ENCODE measurements at regions not wholly inside any gene's neighbourhood (a gene's known extent, or its start where the extent isn't known, plus 50 kb on each side); places are given as distances from the start of the nearest gene placed in this dataset.

DNA sequence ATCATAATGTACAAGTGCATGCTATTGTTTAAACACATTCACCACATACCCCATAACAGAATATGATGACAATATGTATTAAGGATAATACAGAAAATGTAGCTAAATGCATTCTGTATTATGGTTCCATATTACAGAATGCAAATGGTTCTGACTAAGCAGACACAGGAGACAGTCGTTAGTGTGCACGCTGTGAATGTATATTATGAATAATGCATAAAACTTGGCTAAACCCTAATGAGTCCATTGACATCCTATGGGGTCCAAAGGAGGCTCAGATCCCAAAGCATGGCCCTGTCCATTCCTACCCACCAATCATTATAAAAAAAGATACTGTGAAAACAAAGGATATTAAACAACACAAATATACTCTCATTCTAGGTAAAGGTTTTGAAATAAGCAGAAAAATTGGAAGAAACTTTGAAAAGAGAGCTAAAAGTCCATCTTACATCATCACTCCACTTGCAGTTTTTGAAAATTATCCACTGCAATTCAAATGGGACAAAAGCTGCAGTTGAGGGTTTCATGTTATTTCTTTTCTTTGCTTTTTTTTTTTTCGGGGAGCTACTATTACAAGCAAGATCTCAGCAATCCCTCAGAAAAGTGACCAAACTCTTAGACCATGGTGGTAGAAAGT is 415.1 kb downstream of the BCAT1 start:
- 92 to 93% methylated on average over 3 of the region's 3 CpGs for WGBS, 2 donors
- Histone ChIP-seq H3K4me1 (ENCODE audit: control insufficient read depth in 5 of 5, insufficient read depth in 5 of 5, low read length in 5 of 5) (peaks cover 2 to 45% (median 22%) of the 10 kb centered on the region in 5 donors), H3K9ac (ENCODE audit: insufficient read depth in 1 of 2, low read length in 2 of 2) (no peak overlapping the region), H3K36me3 (ENCODE audit: control insufficient read depth in 4 of 4, insufficient read depth in 4 of 4, low read length in 4 of 4) (no peaks in the 10 kb centered on the region), H3K9me3 (ENCODE audit: control insufficient read depth in 4 of 4, insufficient read depth in 3 of 4, low read length in 3 of 4) (no peaks in the 10 kb centered on the region), H3K4me3 (no peak overlapping the region), H3K27ac (ENCODE audit: low read depth in 1 of 2, low read length in 1 of 2) (no peak overlapping the region), H3K27me3 (ENCODE audit: control insufficient read depth in 3 of 3, insufficient read depth in 3 of 3, low read length in 2 of 3) (no peaks in the 10 kb centered on the region)
- ATAC-seq (ENCODE audit: insufficient read depth, low FRiP score) (no peak), DNase-seq (no peak)
- TF ChIP-seq, protein P1, sequence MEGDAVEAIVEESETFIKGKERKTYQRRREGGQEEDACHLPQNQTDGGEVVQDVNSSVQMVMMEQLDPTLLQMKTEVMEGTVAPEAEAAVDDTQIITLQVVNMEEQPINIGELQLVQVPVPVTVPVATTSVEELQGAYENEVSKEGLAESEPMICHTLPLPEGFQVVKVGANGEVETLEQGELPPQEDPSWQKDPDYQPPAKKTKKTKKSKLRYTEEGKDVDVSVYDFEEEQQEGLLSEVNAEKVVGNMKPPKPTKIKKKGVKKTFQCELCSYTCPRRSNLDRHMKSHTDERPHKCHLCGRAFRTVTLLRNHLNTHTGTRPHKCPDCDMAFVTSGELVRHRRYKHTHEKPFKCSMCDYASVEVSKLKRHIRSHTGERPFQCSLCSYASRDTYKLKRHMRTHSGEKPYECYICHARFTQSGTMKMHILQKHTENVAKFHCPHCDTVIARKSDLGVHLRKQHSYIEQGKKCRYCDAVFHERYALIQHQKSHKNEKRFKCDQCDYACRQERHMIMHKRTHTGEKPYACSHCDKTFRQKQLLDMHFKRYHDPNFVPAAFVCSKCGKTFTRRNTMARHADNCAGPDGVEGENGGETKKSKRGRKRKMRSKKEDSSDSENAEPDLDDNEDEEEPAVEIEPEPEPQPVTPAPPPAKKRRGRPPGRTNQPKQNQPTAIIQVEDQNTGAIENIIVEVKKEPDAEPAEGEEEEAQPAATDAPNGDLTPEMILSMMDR (IDR thresholded peaks at IDR 0.05; ENCODE audit: control extremely low read depth, extremely low read depth): no peak

DNA sequence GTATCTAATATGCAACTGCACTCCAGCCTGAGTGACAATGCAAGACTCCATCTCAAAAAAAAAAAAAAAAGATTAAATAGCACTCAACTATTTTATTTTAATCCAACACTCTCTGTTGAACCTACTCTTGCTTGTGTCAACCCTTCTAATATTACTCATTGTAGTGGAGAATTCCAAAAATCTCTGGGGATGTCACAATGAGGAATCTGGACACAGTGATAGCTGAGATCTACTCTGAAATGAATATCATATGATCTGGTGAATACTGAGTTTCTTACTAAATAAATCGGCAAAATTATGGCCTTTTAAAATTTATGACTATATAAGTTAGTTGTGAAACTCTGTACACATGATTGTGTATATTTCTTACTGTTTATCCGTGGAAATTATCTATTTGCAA is 418.2 kb downstream of the BCAT1 start:
- no peak overlapping the region for H3K27ac ChIP-seq (ENCODE audit: low read depth in 1 of 2, low read length in 1 of 2)
- H3K9ac ChIP-seq (ENCODE audit: insufficient read depth in 1 of 2, low read length in 2 of 2): no peak overlapping the region
- no peak overlapping the region for H3K4me3 ChIP-seq
- WGBS, 2 donors: 67 to 74% methylated on average over 2 of the region's 2 CpGs
- H3K9me3 ChIP-seq (ENCODE audit: control insufficient read depth in 4 of 4, insufficient read depth in 3 of 4, low read length in 3 of 4): no peaks in the 10 kb centered on the region
- TF ChIP-seq, protein P1 (IDR thresholded peaks at IDR 0.05; ENCODE audit: control extremely low read depth, extremely low read depth): no peak
- no peak for ATAC-seq (ENCODE audit: insufficient read depth, low FRiP score)
- no peaks in the 10 kb centered on the region for H3K27me3 ChIP-seq (ENCODE audit: control insufficient read depth in 3 of 3, insufficient read depth in 3 of 3, low read length in 2 of 3)
- no peak for DNase-seq
- peaks cover 2 to 14% (median 6%) of the 10 kb centered on the region in 5 donors for H3K4me1 ChIP-seq (ENCODE audit: control insufficient read depth in 5 of 5, insufficient read depth in 5 of 5, low read length in 5 of 5)
- H3K36me3 ChIP-seq (ENCODE audit: control insufficient read depth in 4 of 4, insufficient read depth in 4 of 4, low read length in 4 of 4): no peaks in the 10 kb centered on the region

DNA sequence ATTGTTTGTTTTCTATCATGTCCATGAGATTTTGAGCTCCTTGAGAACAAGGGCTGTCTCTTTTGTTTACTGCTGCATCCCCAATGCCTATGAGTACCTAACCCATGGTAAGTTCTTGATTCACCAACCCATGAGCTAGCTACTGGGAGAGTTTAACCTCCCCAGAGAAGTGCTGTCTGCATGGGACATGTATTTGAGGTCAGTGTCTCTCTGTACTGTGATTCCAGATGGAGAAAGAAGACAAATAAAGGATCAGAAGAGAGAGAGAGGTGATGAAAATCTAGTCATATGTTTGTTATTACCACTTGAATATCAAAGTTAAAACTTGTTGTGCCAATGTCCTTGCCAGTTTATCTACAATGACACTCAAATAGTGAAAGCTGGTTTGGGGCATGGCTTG is 421.8 kb downstream of the BCAT1 start:
- H3K9me3 ChIP-seq (ENCODE audit: control insufficient read depth in 4 of 4, insufficient read depth in 3 of 4, low read length in 3 of 4): no peaks in the 10 kb centered on the region
- no peaks in the 10 kb centered on the region for H3K27me3 ChIP-seq (ENCODE audit: control insufficient read depth in 3 of 3, insufficient read depth in 3 of 3, low read length in 2 of 3)
- DNase-seq (no peak), ATAC-seq (ENCODE audit: insufficient read depth, low FRiP score) (no peak)
- H3K27ac ChIP-seq (ENCODE audit: low read depth in 1 of 2, low read length in 1 of 2): no peak overlapping the region
- no peak overlapping the region for H3K9ac ChIP-seq (ENCODE audit: insufficient read depth in 1 of 2, low read length in 2 of 2)
- TF ChIP-seq, protein P1 (IDR thresholded peaks at IDR 0.05; ENCODE audit: control extremely low read depth, extremely low read depth): no peak
- peaks cover 0 to 4% (median 0%) of the 10 kb centered on the region in 5 donors for H3K4me1 ChIP-seq (ENCODE audit: control insufficient read depth in 5 of 5, insufficient read depth in 5 of 5, low read length in 5 of 5)
- no peak overlapping the region for H3K4me3 ChIP-seq
- H3K36me3 ChIP-seq (ENCODE audit: control insufficient read depth in 4 of 4, insufficient read depth in 4 of 4, low read length in 4 of 4): no peaks in the 10 kb centered on the region

DNA sequence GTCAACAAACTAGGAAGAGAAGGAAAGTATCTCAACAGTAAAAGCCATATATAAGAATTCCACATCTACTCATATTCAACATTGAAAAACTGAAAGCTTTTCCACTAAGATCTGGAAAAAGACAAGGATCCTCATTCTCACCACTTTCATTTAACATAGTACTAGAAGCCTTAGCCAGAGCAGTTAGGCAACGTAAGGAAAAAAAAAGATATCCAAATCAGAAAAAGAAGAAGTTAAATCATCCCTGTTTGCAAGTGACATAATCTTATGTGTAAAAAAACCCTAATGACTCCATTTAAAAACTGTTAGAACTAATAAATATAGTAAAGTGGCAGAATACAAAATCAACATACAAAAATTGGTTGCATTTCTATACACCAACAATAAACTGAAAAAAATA is 426.2 kb downstream of the BCAT1 start:
- no peak overlapping the region for H3K9ac ChIP-seq (ENCODE audit: insufficient read depth in 1 of 2, low read length in 2 of 2)
- ATAC-seq (ENCODE audit: insufficient read depth, low FRiP score): no peak
- H3K4me3 ChIP-seq: no peak overlapping the region
- peaks cover 0 to 12% (median 2%) of the 10 kb centered on the region in 4 donors for H3K9me3 ChIP-seq (ENCODE audit: control insufficient read depth in 4 of 4, insufficient read depth in 3 of 4, low read length in 3 of 4)
- no peak for DNase-seq
- TF ChIP-seq, protein P1 (IDR thresholded peaks at IDR 0.05; ENCODE audit: control extremely low read depth, extremely low read depth): no peak
- no peak overlapping the region for H3K27ac ChIP-seq (ENCODE audit: low read depth in 1 of 2, low read length in 1 of 2)
- H3K36me3 ChIP-seq (ENCODE audit: control insufficient read depth in 4 of 4, insufficient read depth in 4 of 4, low read length in 4 of 4): no peaks in the 10 kb centered on the region
- no peaks in the 10 kb centered on the region for H3K27me3 ChIP-seq (ENCODE audit: control insufficient read depth in 3 of 3, insufficient read depth in 3 of 3, low read length in 2 of 3)
- peaks cover 0 to 2% (median 0%) of the 10 kb centered on the region in 5 donors for H3K4me1 ChIP-seq (ENCODE audit: control insufficient read depth in 5 of 5, insufficient read depth in 5 of 5, low read length in 5 of 5)
- WGBS, 2 donors: 55 to 75% methylated on average over 1 of the region's 1 CpG
